IPS-18c (cell line): ENCODE measurements at regions not wholly inside any gene's neighbourhood (a gene's known extent, or its start where the extent isn't known, plus 50 kb on each side); places are given as distances from the start of the nearest gene placed in this dataset.
"Not testable (repeated sequence)": the region's sequence is repeated elsewhere in the genome, so short reads cannot be mapped to it uniquely, and the experiment has no call there.

Source experiments
- H3K4me3 ChIP-seq: 2 replicates; pipeline ENCODE4 v1.7.0; 2013; ENCODE audit warnings: low read depth, mild to moderate bottlenecking, low read length, moderate library complexity; ENCODE audit not compliant: insufficient read depth
- H3K9me3 ChIP-seq: one replicate; pipeline ENCODE4 v1.6.1; 2013; ENCODE audit warnings: mild to moderate bottlenecking, low read length, moderate library complexity; ENCODE audit not compliant: control insufficient read depth, insufficient read depth

DNA sequence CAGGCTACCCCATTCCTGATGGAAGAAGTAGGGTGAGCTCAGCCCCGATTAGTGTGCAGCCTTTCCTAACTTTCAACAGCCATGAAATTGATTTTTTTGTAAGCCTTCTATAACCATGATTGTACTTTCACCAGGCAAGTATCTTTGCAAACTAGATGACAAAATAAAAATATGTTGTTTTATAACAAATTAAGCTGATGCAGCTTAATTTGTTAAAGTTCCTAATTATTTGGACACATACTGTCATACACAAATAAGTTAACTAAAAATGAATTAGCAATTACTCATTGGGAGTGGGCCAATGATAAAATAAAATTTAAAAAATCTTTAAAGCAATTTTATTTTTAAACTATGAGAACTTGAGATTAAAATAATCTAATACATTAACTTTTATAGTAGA lies 113.1 kb upstream of the FANCL start:
- no peak overlapping the region for H3K4me3 ChIP-seq
- no peaks in the 10 kb centered on the region for H3K9me3 ChIP-seq

DNA sequence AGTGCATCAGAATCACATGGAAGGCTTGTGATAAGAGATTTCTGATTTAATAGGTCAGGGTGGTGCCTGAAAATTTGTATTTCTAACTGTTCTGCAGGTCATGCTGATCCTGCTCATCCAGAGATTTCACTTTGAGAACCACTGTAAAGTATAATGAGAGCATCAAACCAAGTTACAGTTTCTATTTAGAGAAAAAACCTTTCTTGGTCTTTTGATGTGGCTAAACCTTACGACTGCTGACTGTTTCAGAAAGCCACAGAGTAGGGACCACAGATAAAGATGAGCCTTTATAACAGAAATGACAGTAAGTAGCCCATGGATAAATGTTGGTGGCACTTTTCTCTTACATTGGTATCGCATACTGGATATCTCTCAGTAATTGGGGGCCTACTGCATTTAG lies 109.4 kb upstream of the FANCL start:
- Histone ChIP-seq H3K9me3 (no peaks in the 10 kb centered on the region), H3K4me3 (no peak overlapping the region)

DNA sequence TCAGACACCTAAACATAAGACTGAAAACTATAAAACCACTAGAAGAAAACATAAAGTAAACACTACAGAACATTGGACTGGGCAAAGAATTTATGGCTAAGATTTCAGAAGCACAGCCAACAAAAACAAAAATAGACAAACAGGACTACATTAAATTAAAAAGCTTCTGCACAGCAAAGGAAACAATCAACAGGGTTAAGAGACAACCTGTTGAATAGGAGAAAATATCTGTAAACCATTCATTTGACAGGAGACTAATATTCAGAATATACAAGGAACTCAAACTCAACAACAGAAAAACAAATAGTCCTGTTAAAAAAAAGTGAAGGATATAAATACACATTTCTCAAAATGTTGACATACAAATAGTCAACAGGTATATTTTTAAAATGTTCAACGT lies 106.7 kb upstream of the FANCL start:
- Histone ChIP-seq H3K4me3 (no peak overlapping the region), H3K9me3 (no peaks in the 10 kb centered on the region)

DNA sequence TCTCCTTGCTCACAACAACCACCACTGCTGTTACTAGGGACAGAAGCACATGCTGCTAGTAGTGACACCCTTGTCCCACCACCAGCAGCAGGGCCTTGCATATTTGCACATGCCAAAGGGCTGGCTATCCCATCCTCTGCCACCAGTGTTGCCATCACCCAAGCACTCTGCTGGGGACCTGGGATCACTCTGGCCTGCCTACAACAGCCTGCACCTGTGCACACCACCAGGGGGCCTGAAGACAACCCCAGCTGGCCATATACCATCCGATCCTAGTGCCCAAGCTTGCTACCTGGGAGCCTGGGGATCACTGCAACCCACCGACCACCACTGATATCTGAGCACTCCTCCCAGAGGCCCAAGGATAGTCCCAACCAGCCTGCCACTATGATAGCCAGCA lies 99.9 kb upstream of the FANCL start:
- H3K4me3 ChIP-seq, result no peak overlapping the region
- H3K9me3 ChIP-seq, result no peaks in the 10 kb centered on the region

DNA sequence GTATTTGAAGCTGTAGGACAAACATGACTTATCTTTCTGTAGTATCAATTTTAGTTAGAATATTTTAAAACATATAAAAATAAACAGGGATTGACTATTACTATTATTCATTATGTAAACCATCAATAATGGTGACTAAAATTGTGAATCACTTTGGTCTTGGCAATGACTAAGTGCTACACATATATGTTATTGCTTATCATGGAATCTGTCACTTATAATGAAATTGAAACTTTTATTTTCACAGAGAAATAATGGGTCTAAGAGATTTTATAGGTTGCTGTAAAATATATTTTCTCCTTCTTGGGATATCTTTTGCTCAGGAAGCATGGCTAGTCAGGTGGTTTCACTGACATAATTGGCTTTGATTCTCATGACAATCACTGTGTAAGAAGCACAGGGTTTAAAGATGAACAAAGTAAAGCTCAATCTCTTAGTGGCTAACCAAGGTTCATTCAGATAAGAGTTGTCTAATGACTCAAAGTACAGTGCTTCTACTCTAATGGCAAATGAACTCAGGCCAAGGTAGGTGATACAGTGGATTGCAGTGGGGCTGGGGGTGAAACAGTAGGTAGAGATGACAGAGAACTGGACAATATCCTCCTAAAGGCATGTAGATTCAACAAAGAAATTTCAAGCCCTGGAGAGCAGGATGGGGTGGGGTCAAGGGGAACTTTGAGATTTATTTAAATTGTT lies 98.6 kb upstream of the FANCL start:
- H3K9me3 ChIP-seq, result no peaks in the 10 kb centered on the region
- H3K4me3 ChIP-seq, result no peak overlapping the region

DNA sequence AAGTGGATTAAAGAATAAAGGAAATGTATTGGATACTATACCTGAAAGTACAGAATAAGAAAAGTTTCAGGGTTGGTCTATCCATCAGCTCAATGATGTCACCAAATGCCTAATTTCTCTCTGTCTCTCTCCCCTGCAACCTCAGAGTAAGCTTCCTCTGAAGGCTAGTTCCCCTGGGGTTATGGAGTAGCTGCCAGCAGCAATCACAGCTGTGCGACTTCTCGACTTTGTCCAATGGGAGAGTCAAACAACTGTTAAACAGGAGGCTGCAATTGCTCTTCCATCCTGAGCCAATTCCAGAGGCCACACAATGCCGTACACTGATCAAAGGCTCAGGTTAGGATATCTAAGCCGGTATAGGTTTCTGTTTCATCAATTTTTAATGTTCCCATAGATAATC lies 95.3 kb upstream of the FANCL start:
- no peak overlapping the region for H3K4me3 ChIP-seq
- H3K9me3 ChIP-seq, result no peaks in the 10 kb centered on the region

- H3K9me3 ChIP-seq, result no peaks in the 10 kb centered on the region
- no peak overlapping the region for H3K4me3 ChIP-seq
Measured at GRCh38 chr2:58334414-58334813, 93.3 kb upstream of the FANCL start.

DNA sequence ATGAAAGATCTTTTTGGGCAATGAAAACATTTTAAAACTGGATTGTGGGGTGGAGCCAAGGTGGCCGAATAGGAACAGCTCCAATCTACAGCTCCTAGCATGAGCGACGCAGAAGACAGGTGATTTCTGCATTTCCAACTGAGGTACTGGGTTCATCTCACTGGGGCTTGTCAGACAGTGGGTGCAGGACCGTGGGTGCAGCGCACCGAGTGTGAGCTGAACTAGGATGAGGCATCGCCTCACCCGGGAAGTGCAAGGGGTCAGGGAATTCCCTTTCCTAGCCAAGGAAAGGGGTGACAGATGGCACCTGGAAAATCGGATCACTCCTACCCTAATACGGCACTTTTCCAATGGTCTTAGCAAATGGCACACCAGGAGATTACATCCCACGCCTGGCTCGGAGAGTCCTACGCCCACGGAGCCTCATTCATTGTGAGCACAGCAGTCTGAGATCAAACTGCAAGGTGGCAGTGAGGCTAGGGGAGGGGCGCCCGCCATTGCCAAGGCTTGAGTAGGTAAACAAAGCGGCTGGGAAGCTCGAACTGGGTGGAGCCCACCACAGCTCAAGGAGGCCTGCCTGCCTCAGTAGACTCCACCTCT lies 84.3 kb upstream of the FANCL start:
- not testable (repeated sequence) for H3K4me3 ChIP-seq, H3K9me3 ChIP-seq

DNA sequence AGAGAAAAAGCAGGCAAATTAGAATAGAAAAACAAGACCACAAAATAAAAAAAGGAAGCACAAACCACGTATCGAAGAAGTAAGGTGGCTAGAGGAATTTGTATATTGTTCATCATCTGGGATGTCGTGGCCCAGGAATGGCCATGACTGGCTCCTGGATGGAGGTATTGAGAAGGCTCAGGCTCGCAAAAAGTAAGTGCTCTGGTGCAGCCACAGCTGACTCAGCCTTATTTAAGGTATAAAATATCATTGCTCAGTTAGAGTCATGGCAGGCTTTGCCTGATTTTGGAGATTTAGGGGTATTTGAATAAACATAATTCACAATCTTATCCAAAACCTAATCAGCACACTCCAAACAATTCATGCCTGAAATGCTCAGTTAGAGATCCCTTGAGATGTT lies 78.4 kb upstream of the FANCL start:
- Histone ChIP-seq H3K4me3 (no peak overlapping the region), H3K9me3 (no peaks in the 10 kb centered on the region)

GRCh38 chr2:58318949-58319348 lies 77.8 kb upstream of the FANCL start:
- H3K9me3 ChIP-seq, H3K4me3 ChIP-seq: not testable (repeated sequence)

- Histone ChIP-seq H3K4me3 (no peak overlapping the region), H3K9me3 (no peaks in the 10 kb centered on the region)
Measured at GRCh38 chr2:58313926-58314325, 72.8 kb upstream of the FANCL start.

GRCh38 chr2:58308435-58308834 lies 67.3 kb upstream of the FANCL start:
- H3K9me3 ChIP-seq, result no peaks in the 10 kb centered on the region
- H3K4me3 ChIP-seq, result no peak overlapping the region

DNA sequence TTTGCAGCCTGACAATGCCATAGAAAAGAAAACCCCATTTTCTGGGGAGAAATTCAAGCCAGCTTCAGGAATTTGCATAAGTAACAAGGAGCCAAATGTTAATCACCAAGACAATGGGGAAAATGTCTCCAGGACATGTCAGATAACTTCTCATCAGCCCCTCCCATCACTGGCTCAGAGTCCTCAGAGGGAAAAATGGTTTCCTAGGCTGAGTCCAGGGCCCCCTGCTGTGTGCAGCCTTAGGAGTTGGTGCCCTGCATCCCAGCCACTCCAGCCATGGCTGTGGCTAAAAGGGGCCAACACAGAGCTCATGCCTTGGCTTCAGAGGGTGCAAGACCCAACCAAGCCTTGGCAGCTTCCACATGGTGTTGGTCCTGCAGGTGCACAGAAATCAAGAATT lies 63.7 kb upstream of the FANCL start:
- no peak overlapping the region for H3K4me3 ChIP-seq
- no peaks in the 10 kb centered on the region for H3K9me3 ChIP-seq

DNA sequence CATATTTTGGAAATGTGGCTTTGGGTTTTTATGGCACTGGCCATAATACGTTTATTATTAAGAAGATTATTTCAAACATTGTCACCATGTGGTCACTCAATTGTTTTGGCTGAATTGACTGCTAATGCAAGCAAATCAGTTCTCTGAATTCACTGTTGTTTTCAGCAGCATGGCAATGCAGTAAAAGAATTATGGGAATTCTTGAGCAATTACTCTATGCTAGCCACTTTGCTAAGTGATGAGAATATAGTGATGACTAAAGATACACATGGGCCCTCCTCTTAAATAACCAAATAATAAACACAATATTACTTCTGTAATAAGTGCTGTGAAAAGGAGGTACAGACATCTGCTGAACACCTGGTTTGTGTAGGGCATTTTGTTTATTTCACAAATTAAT lies 58.0 kb upstream of the FANCL start:
- Histone ChIP-seq H3K9me3 (no peaks in the 10 kb centered on the region), H3K4me3 (no peak overlapping the region)

GRCh38 chr2:58293056-58293455 lies 51.9 kb upstream of the FANCL start:
- no peak overlapping the region for H3K4me3 ChIP-seq
- no peaks in the 10 kb centered on the region for H3K9me3 ChIP-seq

DNA sequence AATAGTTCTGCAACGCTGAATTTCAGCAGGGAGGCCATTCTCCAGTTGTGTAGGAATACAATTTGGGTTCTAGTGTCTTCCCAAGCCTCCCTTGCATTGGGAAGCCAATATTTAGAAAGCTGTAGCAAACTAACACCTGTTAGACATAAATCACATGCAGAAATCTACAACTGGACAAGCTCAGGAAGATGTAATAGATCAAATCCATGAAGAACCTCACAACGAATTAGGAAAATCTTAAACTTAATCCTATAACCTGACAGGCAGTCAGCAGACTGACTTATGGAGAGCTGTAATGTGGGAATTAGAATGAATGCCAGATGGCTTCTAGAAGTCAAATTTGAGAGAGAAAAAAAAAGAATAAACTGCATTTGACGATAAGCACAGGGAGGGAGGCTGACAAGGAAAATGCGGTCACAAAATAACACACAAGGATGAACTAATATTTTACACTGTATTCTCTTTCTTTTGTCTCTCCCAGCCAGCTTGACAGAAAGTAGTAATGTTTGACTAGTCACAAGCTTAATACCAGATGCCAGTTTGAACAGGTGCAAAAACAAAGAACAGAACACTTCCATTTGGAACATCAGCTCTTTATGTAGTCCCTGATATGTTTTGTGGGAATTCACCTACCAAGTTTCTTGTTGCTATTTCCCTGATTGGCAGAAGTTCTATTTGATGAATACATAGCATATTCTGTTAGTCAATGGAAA lies 50.8 kb upstream of the FANCL start:
- H3K9me3 ChIP-seq, result no peaks in the 10 kb centered on the region
- no peak overlapping the region for H3K4me3 ChIP-seq
